Hematopoietic multipotent progenitor cell treated with erythropoietin and hydrocortisone succinate and interleukin-3 and kit ligand, for 8 days (in vitro differentiated cells): ENCODE measurements at regions not wholly inside any gene's neighbourhood (a gene's known extent, or its start where the extent isn't known, plus 50 kb on each side); places are given as distances from the start of the nearest gene placed in this dataset.
"Not testable (repeated sequence)": the region's sequence is repeated elsewhere in the genome, so short reads cannot be mapped to it uniquely, and the experiment has no call there.

Experiments
- DNase-seq: peaks from one replicate; pipeline ENCODE4 v3.0.0-alpha.2; 2015

- DNase-seq = no peak
Measured at GRCh38 chr5:84453405-84453804, 68.7 kb upstream of the EDIL3 start.

- no peak for DNase-seq
Measured at GRCh38 chr5:84450617-84451414, 66.1 kb upstream of the EDIL3 start.

- no peak for DNase-seq
Measured at GRCh38 chr5:84445049-84445685, 60.5 kb upstream of the EDIL3 start.

- DNase-seq = no peak
Measured at GRCh38 chr5:84438456-84438855, 53.8 kb upstream of the EDIL3 start.

- no peak for DNase-seq
Measured at GRCh38 chr5:84437673-84438315, 53.1 kb upstream of the EDIL3 start.

- DNase-seq = no peak
Measured at GRCh38 chr5:84436866-84437265, 52.2 kb upstream of the EDIL3 start.

GRCh38 chr5:84435861-84436346, 51.2 kb upstream of the EDIL3 start:
- not testable (repeated sequence) for DNase-seq
